ENCODE measurements at regions not wholly inside any gene's neighbourhood (a gene's known extent, or its start where the extent isn't known, plus 50 kb on each side); places are given as distances from the start of the nearest gene placed in this dataset.

DNA sequence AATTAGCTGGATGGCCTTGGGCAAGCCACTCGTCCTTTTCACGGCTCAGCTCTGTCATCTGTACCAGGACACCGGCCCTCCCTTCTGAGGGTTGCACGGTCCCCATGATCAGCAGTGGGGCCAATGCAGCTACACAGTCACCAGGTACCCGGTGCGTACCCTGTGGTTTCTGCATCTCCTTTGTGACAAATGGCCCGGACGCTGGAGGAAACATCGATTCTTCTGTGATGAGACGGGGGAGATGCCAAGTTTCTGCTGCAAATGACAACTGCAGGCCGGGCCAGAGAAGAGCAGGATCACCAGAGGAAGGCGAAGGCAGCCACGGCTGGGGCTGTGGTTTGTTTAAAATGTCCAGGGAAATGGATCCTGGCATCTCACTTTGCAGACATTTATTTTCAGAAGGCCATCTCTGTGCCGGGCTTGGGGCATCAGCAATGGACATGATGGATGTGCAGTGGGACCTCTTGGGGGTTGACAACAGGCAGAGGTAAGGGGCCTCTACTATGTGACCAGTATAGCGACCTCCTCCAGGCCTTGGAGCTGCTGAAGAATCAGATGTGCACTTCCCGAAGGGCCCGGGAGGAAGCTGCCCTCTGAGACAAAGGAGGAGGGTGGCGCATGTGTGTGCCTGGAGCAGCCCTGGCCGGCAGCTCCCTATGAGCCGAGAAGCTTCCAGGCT lies 221.9 kb upstream of the C1orf174 start:
- Histone ChIP-seq H3K4me3 (ENCODE audit: low read length) (no peak overlapping the region), H2AFZ (ENCODE audit: low read depth, low read length) (no peak overlapping the region), H3K4me2 (ENCODE audit: low read length) (no peak overlapping the region), H3K79me2 (ENCODE audit: low read length) (no peaks in the 10 kb centered on the region), H3K27me3 (ENCODE audit: low read depth, low read length) (no peaks in the 10 kb centered on the region; the same call in 1 of the 2 replicates), H3K9ac (ENCODE audit: low read length) (no peak overlapping the region), H3K27ac (ENCODE audit: low read length) (no peak overlapping the region), H4K20me1 (ENCODE audit: insufficient read depth, low read length) (no peaks in the 10 kb centered on the region), H3K4me1 (ENCODE audit: low read length) (no peaks in the 10 kb centered on the region), H3K36me3 (replicated peaks; ENCODE audit: low read depth, low read length) (no peaks in the 10 kb centered on the region), H3K9me3 (ENCODE audit: insufficient read depth, low read length) (no peaks in the 10 kb centered on the region)
- TF ChIP-seq, protein P1, sequence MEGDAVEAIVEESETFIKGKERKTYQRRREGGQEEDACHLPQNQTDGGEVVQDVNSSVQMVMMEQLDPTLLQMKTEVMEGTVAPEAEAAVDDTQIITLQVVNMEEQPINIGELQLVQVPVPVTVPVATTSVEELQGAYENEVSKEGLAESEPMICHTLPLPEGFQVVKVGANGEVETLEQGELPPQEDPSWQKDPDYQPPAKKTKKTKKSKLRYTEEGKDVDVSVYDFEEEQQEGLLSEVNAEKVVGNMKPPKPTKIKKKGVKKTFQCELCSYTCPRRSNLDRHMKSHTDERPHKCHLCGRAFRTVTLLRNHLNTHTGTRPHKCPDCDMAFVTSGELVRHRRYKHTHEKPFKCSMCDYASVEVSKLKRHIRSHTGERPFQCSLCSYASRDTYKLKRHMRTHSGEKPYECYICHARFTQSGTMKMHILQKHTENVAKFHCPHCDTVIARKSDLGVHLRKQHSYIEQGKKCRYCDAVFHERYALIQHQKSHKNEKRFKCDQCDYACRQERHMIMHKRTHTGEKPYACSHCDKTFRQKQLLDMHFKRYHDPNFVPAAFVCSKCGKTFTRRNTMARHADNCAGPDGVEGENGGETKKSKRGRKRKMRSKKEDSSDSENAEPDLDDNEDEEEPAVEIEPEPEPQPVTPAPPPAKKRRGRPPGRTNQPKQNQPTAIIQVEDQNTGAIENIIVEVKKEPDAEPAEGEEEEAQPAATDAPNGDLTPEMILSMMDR (IDR thresholded peaks at IDR 0.05; ENCODE audit: low read depth, low read length) = no peak
- no peak for TF ChIP-seq EZH2phosphoT487 (IDR thresholded peaks at IDR 0.05; ENCODE audit: low read depth)

DNA sequence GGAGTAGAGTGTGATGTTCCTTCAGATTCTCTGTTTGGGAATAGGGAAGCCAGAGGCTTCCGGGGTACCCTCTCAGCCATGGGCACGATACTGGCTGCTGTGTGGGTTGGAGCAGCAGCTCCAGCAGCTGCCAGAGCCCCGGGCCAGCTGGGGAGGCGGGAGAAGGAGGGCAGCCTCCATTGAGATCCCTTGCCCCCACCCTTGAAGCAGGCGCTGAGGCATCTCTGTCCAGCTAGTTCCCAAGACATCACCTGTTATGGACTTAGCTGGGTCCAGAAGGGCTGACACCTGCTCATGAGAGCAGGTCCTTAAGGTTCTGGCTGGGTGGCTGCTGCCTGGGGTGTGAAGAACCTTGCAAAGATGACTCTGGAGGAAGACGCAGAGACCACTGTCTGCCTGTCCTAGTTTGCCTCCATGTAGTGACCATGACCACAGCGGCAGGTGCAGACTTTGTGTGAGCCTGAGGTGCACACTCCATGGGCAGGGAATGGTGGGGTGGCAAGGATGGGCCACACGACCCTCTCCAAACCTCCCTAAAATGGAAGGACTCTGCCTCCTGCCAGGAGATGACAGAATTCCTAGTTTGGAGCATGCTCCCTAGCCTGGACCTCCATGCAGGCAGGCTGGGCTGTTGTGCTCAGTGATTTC lies 222.6 kb upstream of the C1orf174 start:
- H3K9me3 ChIP-seq (ENCODE audit: insufficient read depth, low read length) = no peaks in the 10 kb centered on the region
- H3K36me3 ChIP-seq (replicated peaks; ENCODE audit: low read depth, low read length) = no peaks in the 10 kb centered on the region
- TF ChIP-seq, protein P1 (IDR thresholded peaks at IDR 0.05; ENCODE audit: low read depth, low read length) = no peak
- no peak for TF ChIP-seq EZH2phosphoT487 (IDR thresholded peaks at IDR 0.05; ENCODE audit: low read depth)

DNA sequence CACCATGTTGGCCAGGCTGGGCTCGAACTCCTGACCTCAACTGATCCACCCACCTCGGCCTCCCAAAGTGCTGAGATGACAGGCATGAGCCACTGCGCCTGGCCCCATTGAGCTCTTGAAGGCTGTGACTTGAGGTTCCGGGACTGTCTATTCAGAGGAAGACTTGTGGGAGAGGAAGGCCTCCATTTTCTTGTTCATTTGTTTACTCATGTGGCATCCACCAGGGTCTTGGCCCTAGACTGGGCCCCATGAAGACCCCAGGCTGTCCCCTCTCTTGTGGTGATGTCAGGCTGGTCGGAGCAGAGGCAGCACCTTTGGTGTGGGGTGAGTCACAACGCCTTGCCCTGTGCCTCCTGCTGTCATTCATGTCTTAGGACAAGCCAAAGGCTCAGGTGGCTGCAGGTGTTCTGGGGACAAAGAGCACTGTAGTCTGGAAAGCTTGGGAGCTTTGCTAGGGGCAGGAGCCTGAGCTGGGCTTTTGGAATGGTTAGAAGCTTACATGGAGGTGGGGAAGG lies 224.6 kb upstream of the C1orf174 start:
- Histone ChIP-seq H2AFZ (ENCODE audit: low read depth, low read length) (no peak overlapping the region), H3K9ac (ENCODE audit: low read length) (no peak overlapping the region), H3K79me2 (ENCODE audit: low read length) (no peaks in the 10 kb centered on the region), H3K4me2 (ENCODE audit: low read length) (no peak overlapping the region), H3K27me3 (ENCODE audit: low read depth, low read length) (no peaks in the 10 kb centered on the region; the same call in 1 of the 2 replicates), H4K20me1 (ENCODE audit: insufficient read depth, low read length) (no peaks in the 10 kb centered on the region), H3K9me3 (ENCODE audit: insufficient read depth, low read length) (no peaks in the 10 kb centered on the region), H3K4me1 (ENCODE audit: low read length) (no peaks in the 10 kb centered on the region), H3K36me3 (replicated peaks; ENCODE audit: low read depth, low read length) (no peaks in the 10 kb centered on the region), H3K27ac (ENCODE audit: low read length) (no peak overlapping the region), H3K4me3 (ENCODE audit: low read length) (no peak overlapping the region)
- TF ChIP-seq, protein P1 (IDR thresholded peaks at IDR 0.05; ENCODE audit: low read depth, low read length) = no peak
- no peak for TF ChIP-seq EZH2phosphoT487 (IDR thresholded peaks at IDR 0.05; ENCODE audit: low read depth)

More for the DNA sequence above, 222.6 kb upstream of the C1orf174 start:
- Histone ChIP-seq H3K4me3 (ENCODE audit: low read length) (no peak overlapping the region), H3K27ac (ENCODE audit: low read length) (no peak overlapping the region), H4K20me1 (ENCODE audit: insufficient read depth, low read length) (no peaks in the 10 kb centered on the region), H2AFZ (ENCODE audit: low read depth, low read length) (no peak overlapping the region), H3K4me1 (ENCODE audit: low read length) (no peaks in the 10 kb centered on the region), H3K9ac (ENCODE audit: low read length) (no peak overlapping the region), H3K4me2 (ENCODE audit: low read length) (no peak overlapping the region), H3K27me3 (ENCODE audit: low read depth, low read length) (no peaks in the 10 kb centered on the region; the same call in 1 of the 2 replicates), H3K79me2 (ENCODE audit: low read length) (no peaks in the 10 kb centered on the region)

DNA sequence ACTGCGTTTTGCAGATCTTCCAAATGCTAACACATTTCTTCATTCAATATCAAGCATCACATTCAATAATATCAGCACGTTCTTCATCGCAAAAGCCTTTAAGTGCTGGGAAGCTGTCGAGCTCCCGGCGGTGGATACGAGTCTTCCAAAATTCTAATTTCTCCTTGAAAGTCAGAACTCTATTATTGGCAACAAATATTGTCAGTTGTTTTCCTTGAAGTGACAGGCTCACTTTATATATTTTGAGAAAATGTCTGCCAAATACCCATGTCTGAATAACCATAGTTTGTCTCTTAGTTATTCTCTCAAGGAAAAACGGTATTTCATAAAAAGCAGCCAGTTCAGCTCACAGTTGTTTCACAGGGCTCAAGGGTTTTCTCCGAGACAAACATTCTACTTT lies 226.2 kb upstream of the C1orf174 start:
- TF ChIP-seq EZH2phosphoT487 (IDR thresholded peaks at IDR 0.05; ENCODE audit: low read depth) = no peak
- TF ChIP-seq, protein P1 (IDR thresholded peaks at IDR 0.05; ENCODE audit: low read depth, low read length) = no peak

More for the DNA sequence above, 226.2 kb upstream of the C1orf174 start:
- Histone ChIP-seq H2AFZ (ENCODE audit: low read depth, low read length) (no peak overlapping the region), H3K36me3 (replicated peaks; ENCODE audit: low read depth, low read length) (no peaks in the 10 kb centered on the region), H3K27ac (ENCODE audit: low read length) (no peak overlapping the region), H3K4me3 (ENCODE audit: low read length) (no peak overlapping the region), H3K27me3 (ENCODE audit: low read depth, low read length) (no peaks in the 10 kb centered on the region; the same call in 1 of the 2 replicates), H4K20me1 (ENCODE audit: insufficient read depth, low read length) (no peaks in the 10 kb centered on the region), H3K79me2 (ENCODE audit: low read length) (no peaks in the 10 kb centered on the region), H3K9me3 (ENCODE audit: insufficient read depth, low read length) (no peaks in the 10 kb centered on the region), H3K4me1 (ENCODE audit: low read length) (no peaks in the 10 kb centered on the region), H3K9ac (ENCODE audit: low read length) (no peak overlapping the region), H3K4me2 (ENCODE audit: low read length) (no peak overlapping the region)
